Tibial nerve (tissue), 4 donors: ENCODE measurements at regions not wholly inside any gene's neighbourhood (a gene's known extent, or its start where the extent isn't known, plus 50 kb on each side); places are given as distances from the start of the nearest gene placed in this dataset.

ENCODE experiments used
- DNase-seq, 2 donors: peaks; one replicate each; pipeline ENCODE4 v3.0.0-alpha.2; 2019; ENCODE audit warnings: low spot score in 2 of 2
- H3K27ac ChIP-seq, 4 donors: fragments of 200-600 bp; sonication (generic) in 3 of 4; one replicate each; pipeline ENCODE4 v1.5.1; 2017 to 2019; ENCODE audit warnings: mild to moderate bottlenecking in 1 of 4
- H3K27me3 ChIP-seq, 2 donors: fragments of 200-600 bp; sonication (generic) in 1 of 2; one replicate each; pipeline versions ENCODE4 v1.5.1 to v1.6.0; 2017 to 2019
- H3K36me3 ChIP-seq, 3 donors: fragments of 200-600 bp; sonication (generic); one replicate each; pipeline ENCODE4 v1.5.1; 2018 to 2019
- H3K4me1 ChIP-seq, 4 donors: fragments of 200-600 bp; sonication (generic) in 3 of 4; one replicate each; pipeline ENCODE4 v1.5.1; 2017 to 2019
- H3K4me3 ChIP-seq, 4 donors: fragments of 200-600 bp; sonication (generic) in 3 of 4; one replicate each; pipeline ENCODE4 v1.5.1; 2017 to 2019; ENCODE audit warnings: mild to moderate bottlenecking in 1 of 4, moderate library complexity in 1 of 4
- H3K9me3 ChIP-seq, 4 donors: fragments of 200-600 bp; sonication (generic) in 3 of 4; one replicate each; pipeline ENCODE4 v1.5.1; 2017 to 2019
- CTCF ChIP-seq, 5 experiments: fragments of 200-600 bp in 3 of 5; fragments of 450-650 bp in 2 of 5; sonication (generic) in 3 of 5; IDR thresholded peaks; one replicate each; pipeline ENCODE4 v1.5.1; 2016 to 2019; ENCODE audit warnings: antibody characterized with exemption in 5 of 5, mild to moderate bottlenecking in 3 of 5, moderate library complexity in 2 of 5
- EP300 ChIP-seq, 2 donors: sonication (generic); formaldehyde crosslinking; IDR thresholded peaks; one replicate each; pipeline ENCODE4 v1.6.1; 2017; ENCODE audit warnings: antibody characterized with exemption in 2 of 2, mild to moderate bottlenecking in 1 of 2
- POLR2A ChIP-seq, 2 donors: fragments of 450-650 bp; IDR thresholded peaks; one replicate each; pipeline ENCODE4 v1.6.1; 2017; ENCODE audit warnings: antibody characterized with exemption in 2 of 2, mild to moderate bottlenecking in 2 of 2, moderate library complexity in 2 of 2
- WGBS, 2 donors: methylation state at CpG; one replicate each; pipeline ENCODE4 v1.1.5; 2018; 5-methylcytosine and 5-hydroxymethylcytosine counted together

DNA sequence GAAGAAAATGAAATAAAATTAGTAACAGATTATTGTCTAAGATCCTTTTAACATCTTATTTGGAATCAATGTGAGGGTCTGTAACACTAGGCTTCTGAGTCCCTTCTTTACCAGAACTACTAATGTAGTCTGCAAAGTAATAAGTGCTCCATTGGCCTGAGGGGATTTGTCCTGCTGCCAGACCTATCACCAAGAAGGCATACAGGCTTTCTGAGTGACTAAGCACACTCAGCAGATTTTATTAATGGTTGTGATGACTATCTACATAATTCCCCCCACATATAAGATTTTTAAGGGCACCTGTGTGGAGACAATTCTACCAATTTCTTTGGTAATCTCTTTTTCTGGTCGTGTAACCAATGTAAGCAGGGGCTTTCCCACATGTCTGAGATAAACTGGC is 365.0 kb upstream of the FAT3 start:
- Histone ChIP-seq H3K36me3 (no peaks in the 10 kb centered on the region), H3K4me3 (no peak overlapping the region), H3K27me3 (no peaks in the 10 kb centered on the region), H3K27ac (no peak overlapping the region), H3K9me3 (no peaks in the 10 kb centered on the region), H3K4me1 (no peaks in the 10 kb centered on the region)
- no peak for TF ChIP-seq CTCF (IDR thresholded peaks at IDR 0.05)
- TF ChIP-seq POLR2A (IDR thresholded peaks at IDR 0.05) = no peak
- TF ChIP-seq EP300 (IDR thresholded peaks at IDR 0.05) = no peak
- DNase-seq = no peak
- WGBS, 2 donors = 58 to 67% methylated on average over 1 of the region's 1 CpG

GRCh38 chr11:91857179-91857578 is 367.4 kb upstream of the FAT3 start:
- Histone ChIP-seq H3K27ac (no peak overlapping the region), H3K4me3 (no peak overlapping the region), H3K4me1 (no peaks in the 10 kb centered on the region), H3K36me3 (no peaks in the 10 kb centered on the region), H3K27me3 (no peaks in the 10 kb centered on the region), H3K9me3 (no peaks in the 10 kb centered on the region)
- TF ChIP-seq POLR2A (IDR thresholded peaks at IDR 0.05) (no peak), EP300 (IDR thresholded peaks at IDR 0.05) (no peak), CTCF (IDR thresholded peaks at IDR 0.05) (no peak)
- 67 to 73% methylated on average over 1 of the region's 1 CpG for WGBS, 2 donors
- DNase-seq = no peak

DNA sequence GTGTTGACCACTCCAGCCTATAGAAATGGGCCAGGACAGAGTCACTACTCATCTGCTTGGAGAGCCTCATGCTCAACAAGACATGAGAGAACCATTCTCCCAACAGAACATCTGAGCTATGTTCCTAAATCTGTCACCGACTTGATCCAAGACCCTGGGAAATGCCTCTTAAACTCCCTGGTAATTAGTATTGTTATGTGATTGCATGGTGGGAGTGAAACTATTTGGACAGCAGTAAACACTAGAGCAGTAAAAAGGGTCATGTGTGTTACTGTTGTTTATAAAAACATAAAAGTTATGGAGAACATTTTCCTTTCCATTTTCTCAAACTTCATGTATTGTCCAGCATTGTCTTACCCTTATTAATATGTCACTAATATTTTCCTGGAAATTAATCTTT is 369.8 kb upstream of the FAT3 start:
- H3K4me1 ChIP-seq = no peaks in the 10 kb centered on the region
- no peak overlapping the region for H3K4me3 ChIP-seq
- WGBS, 2 donors = 42 to 43% methylated on average over 1 of the region's 1 CpG
- no peaks in the 10 kb centered on the region for H3K36me3 ChIP-seq
- DNase-seq = no peak
- TF ChIP-seq EP300 (IDR thresholded peaks at IDR 0.05) = no peak
- no peak for TF ChIP-seq CTCF (IDR thresholded peaks at IDR 0.05)
- no peak for TF ChIP-seq POLR2A (IDR thresholded peaks at IDR 0.05)
- H3K9me3 ChIP-seq = no peaks in the 10 kb centered on the region
- H3K27me3 ChIP-seq = no peaks in the 10 kb centered on the region
- no peak overlapping the region for H3K27ac ChIP-seq

DNA sequence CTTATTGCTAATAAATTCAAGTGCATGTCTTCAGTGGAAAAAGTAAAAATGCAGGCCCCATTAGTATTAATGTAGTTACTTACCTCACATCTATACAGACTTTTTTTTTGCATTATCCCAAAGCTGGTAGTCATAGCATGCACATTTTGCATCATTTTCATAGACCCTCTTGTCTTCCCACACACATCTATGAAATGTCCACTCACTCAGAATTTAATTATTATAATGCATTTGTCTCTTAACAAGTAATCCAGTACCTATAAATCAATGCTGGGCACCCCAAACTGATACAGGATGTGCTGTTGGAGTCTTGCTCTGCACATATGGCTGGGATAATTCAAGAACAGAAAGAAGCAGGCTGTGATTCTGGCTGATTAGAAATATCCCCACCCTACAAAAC is 370.4 kb upstream of the FAT3 start:
- Histone ChIP-seq H3K4me3 (no peak overlapping the region), H3K4me1 (no peaks in the 10 kb centered on the region), H3K36me3 (no peaks in the 10 kb centered on the region), H3K9me3 (no peaks in the 10 kb centered on the region), H3K27me3 (no peaks in the 10 kb centered on the region), H3K27ac (no peak overlapping the region)
- no peak for TF ChIP-seq CTCF (IDR thresholded peaks at IDR 0.05)
- TF ChIP-seq POLR2A (IDR thresholded peaks at IDR 0.05) = no peak
- no peak for TF ChIP-seq EP300 (IDR thresholded peaks at IDR 0.05)
- no peak for DNase-seq

DNA sequence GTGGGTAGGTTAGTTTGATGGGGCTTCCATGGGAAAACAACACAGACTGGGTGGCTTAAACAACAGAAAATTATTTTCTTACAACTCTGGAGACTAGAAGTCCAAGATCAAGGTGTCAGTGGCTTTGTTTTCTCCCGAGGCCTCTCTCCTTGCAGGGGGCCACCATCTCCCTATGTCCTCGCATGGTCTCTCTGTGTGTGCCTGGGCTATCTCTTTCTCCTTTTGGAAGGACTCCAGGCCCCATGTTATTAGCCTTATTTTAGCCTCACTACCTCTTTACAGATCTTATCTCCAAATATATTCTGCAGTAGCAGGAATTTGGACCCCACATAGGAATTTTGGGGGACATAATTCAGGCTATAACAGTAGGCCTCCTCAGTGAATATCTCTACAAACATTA is 372.7 kb upstream of the FAT3 start:
- H3K27me3 ChIP-seq = no peaks in the 10 kb centered on the region
- TF ChIP-seq EP300 (IDR thresholded peaks at IDR 0.05) (no peak), POLR2A (IDR thresholded peaks at IDR 0.05) (no peak), CTCF (IDR thresholded peaks at IDR 0.05) (no peak)
- WGBS, 2 donors = 89 to 91% methylated on average over 2 of the region's 2 CpGs
- no peak overlapping the region for H3K27ac ChIP-seq
- no peak overlapping the region for H3K4me3 ChIP-seq
- no peaks in the 10 kb centered on the region for H3K36me3 ChIP-seq
- no peaks in the 10 kb centered on the region for H3K4me1 ChIP-seq
- no peak for DNase-seq
- H3K9me3 ChIP-seq = no peaks in the 10 kb centered on the region
